ENCODE measurements at regions not wholly inside any gene's neighbourhood (a gene's known extent, or its start where the extent isn't known, plus 50 kb on each side); places are given as distances from the start of the nearest gene placed in this dataset.

- TF ChIP-seq EP300 (IDR thresholded peaks at IDR 0.05) (no peak), POLR2A (IDR thresholded peaks at IDR 0.05) (no peak), CTCF (IDR thresholded peaks at IDR 0.05) (no peak), POLR2AphosphoS5 (IDR thresholded peaks at IDR 0.05) (no peak)
Observed at GRCh38 chr1:30058970-30059369, 664.4 kb downstream of the MATN1 start.

Measured in upper lobe of left lung (tissue), 4 donors.